Neural progenitor cell (in vitro differentiated cells): ENCODE measurements at regions not wholly inside any gene's neighbourhood (a gene's known extent, or its start where the extent isn't known, plus 50 kb on each side); places are given as distances from the start of the nearest gene placed in this dataset.

Source experiments
- DNase-seq: peaks from one replicate; pipeline ENCODE4 v3.0.0-alpha.2; 2016; ENCODE audit warnings: low spot score
- H2AFZ ChIP-seq: fragments of 200-600 bp; sonication (generic); replicated peaks from 2 replicates; pipeline ENCODE4 v1.6.1; 2016; ENCODE audit warnings: antibody characterized with exemption
- H3F3A ChIP-seq: fragments of 200-600 bp; sonication (generic); 2 replicates; pipeline ENCODE4 v1.6.1; 2016; ENCODE audit warnings: antibody characterized with exemption, low read depth
- H3K27ac ChIP-seq: fragments of 200-600 bp; sonication (generic); 2 replicates; pipeline ENCODE4 v1.5.1; 2016; ENCODE audit warnings: mild to moderate bottlenecking
- H3K27me3 ChIP-seq: fragments of 200-600 bp; sonication (generic); 2 replicates; pipeline ENCODE4 v1.6.1; 2016; ENCODE audit warnings: mild to moderate bottlenecking, moderate library complexity
- H3K36me3 ChIP-seq: fragments of 200-600 bp; sonication (generic); 2 replicates; pipeline ENCODE4 v1.5.1; 2016
- H3K4me1 ChIP-seq: fragments of 200-600 bp; sonication (generic); 2 replicates; pipeline ENCODE4 v1.6.1; 2016; ENCODE audit warnings: mixed run types
- H3K4me2 ChIP-seq: fragments of 200-600 bp; sonication (generic); 2 replicates; pipeline ENCODE4 v1.6.1; 2016
- H3K4me3 ChIP-seq: fragments of 200-600 bp; sonication (generic); 2 replicates; pipeline ENCODE4 v1.5.1; 2016
- H3K79me2 ChIP-seq: fragments of 200-600 bp; sonication (generic); 2 replicates; pipeline ENCODE4 v1.6.1; 2016; ENCODE audit warnings: low read depth
- H3K9ac ChIP-seq: fragments of 200-600 bp; sonication (generic); 2 replicates; pipeline ENCODE4 v1.6.1; 2016
- H3K9me3 ChIP-seq: fragments of 200-600 bp; sonication (generic); 2 replicates; pipeline ENCODE4 v1.5.1; 2016; ENCODE audit warnings: low read depth
- H4K20me1 ChIP-seq: fragments of 200-600 bp; sonication (generic); 2 replicates; pipeline ENCODE4 v1.6.1; 2016; ENCODE audit warnings: low read depth
- H3K27ac Mint-ChIP-seq: 3 replicates; pipeline ENCODE4 v1.8.0; 2021; ENCODE audit warnings: mixed read lengths
- H3K27me3 Mint-ChIP-seq: 2 replicates; pipeline ENCODE4 v1.8.0; 2022; ENCODE audit warnings: low read depth, mild to moderate bottlenecking, inconsistent platforms, moderate library complexity, mixed read lengths; ENCODE audit not compliant: insufficient read depth
- H3K36me3 Mint-ChIP-seq: 3 replicates; pipeline ENCODE4 v1.8.0; 2021; ENCODE audit warnings: mixed read lengths
- H3K4me1 Mint-ChIP-seq: 3 replicates; pipeline ENCODE4 v1.8.0; 2021; ENCODE audit warnings: mixed read lengths
- H3K4me3 Mint-ChIP-seq: 3 replicates; pipeline ENCODE4 v1.8.0; 2021; ENCODE audit warnings: mild to moderate bottlenecking, moderate library complexity, mixed read lengths
- H3K9me3 Mint-ChIP-seq: 3 replicates; pipeline ENCODE4 v1.8.0; 2020; ENCODE audit warnings: mixed read lengths
- EZH2 ChIP-seq: fragments of 200-600 bp; sonication (generic); IDR thresholded peaks from 2 replicates; pipeline ENCODE4 v1.6.1; 2017; ENCODE audit warnings: antibody characterized with exemption, mild to moderate bottlenecking, moderate library complexity
- EZH2phosphoT487 ChIP-seq: fragments of 200-600 bp; sonication (generic); IDR thresholded peaks from 2 replicates; pipeline ENCODE4 v1.6.1; 2017; ENCODE audit warnings: antibody characterized with exemption
- TF ChIP-seq, protein P1 (sequence below): fragments of 200-600 bp; sonication (generic); IDR thresholded peaks from 2 replicates; pipeline ENCODE4 v1.5.1; 2017; ENCODE audit warnings: antibody characterized with exemption, mild to moderate bottlenecking

DNA sequence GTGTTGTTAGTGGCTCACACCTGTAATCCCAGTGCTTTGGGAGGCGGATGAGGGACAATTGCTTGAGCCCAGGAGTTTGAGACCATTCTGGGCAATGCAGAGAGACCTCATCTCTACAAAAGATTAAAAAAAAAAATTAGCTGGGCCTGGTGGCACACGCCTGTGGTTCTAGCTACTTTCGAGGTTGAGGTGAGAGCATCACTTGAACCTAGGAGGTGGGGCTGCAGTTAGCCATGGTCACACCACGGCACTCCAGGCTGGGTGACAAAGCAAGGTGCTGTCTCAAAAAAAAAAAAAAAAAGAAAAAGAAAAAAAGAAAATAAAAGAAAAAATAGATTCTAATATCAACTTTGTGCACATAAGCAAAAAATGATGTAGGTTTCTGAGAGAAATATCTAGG, 1492.5 kb upstream of the TMEFF2 start:
- no peak overlapping the region for H3K4me3 ChIP-seq

DNA sequence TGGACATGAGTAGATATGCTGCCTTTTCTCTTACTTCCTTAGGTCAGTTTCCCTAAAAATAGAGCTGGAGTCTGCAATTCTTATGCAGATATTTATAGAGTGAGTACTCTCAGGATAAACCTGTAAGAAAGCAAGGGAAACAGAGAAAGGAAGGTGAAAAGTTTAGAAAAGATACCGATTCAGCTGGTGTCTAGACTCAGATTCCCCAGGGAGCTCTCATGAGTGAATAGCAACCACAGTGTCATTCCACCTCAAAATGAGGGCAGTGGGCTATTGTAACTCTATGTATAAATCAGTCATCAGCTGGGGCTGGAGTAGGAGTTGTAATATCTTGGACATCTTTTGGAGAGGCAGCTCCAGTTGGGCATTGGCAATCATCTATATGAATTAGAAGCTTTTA, 1485.1 kb upstream of the TMEFF2 start:
- TF ChIP-seq, protein P1, sequence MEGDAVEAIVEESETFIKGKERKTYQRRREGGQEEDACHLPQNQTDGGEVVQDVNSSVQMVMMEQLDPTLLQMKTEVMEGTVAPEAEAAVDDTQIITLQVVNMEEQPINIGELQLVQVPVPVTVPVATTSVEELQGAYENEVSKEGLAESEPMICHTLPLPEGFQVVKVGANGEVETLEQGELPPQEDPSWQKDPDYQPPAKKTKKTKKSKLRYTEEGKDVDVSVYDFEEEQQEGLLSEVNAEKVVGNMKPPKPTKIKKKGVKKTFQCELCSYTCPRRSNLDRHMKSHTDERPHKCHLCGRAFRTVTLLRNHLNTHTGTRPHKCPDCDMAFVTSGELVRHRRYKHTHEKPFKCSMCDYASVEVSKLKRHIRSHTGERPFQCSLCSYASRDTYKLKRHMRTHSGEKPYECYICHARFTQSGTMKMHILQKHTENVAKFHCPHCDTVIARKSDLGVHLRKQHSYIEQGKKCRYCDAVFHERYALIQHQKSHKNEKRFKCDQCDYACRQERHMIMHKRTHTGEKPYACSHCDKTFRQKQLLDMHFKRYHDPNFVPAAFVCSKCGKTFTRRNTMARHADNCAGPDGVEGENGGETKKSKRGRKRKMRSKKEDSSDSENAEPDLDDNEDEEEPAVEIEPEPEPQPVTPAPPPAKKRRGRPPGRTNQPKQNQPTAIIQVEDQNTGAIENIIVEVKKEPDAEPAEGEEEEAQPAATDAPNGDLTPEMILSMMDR: no peak
- Histone ChIP-seq H3K27ac (no peak overlapping the region), H3K4me1 (peaks cover 10% of the 10 kb centered on the region), H3K27me3 (no peaks in the 10 kb centered on the region), H4K20me1 (no peaks in the 10 kb centered on the region), H3K36me3 (no peaks in the 10 kb centered on the region), H3F3A (no peaks in the 10 kb centered on the region), H3K9ac (no peak overlapping the region), H3K4me2 (no peak overlapping the region), H3K9me3 (no peaks in the 10 kb centered on the region), H3K79me2 (no peaks in the 10 kb centered on the region), H3K4me3 (no peak overlapping the region), H2AFZ (no peak overlapping the region)
- H3K4me3 Mint-ChIP-seq: no peak overlapping the region
- no peak overlapping the region for H3K27ac Mint-ChIP-seq
- H3K9me3 Mint-ChIP-seq: peaks cover 4% of the 10 kb centered on the region
- H3K27me3 Mint-ChIP-seq: no peaks in the 10 kb centered on the region
- H3K4me1 Mint-ChIP-seq: peaks cover 16% of the 10 kb centered on the region
- no peaks in the 10 kb centered on the region for H3K36me3 Mint-ChIP-seq
- DNase-seq: no peak

More for the DNA sequence above, 1492.5 kb upstream of the TMEFF2 start:
- Histone ChIP-seq H3K4me2 (no peak overlapping the region), H3K9ac (no peak overlapping the region), H2AFZ (no peak overlapping the region), H3K27ac (no peak overlapping the region), H3K36me3 (no peaks in the 10 kb centered on the region), H4K20me1 (no peaks in the 10 kb centered on the region), H3K4me1 (peaks cover 15% of the 10 kb centered on the region), H3F3A (no peaks in the 10 kb centered on the region), H3K27me3 (no peaks in the 10 kb centered on the region), H3K9me3 (no peaks in the 10 kb centered on the region), H3K79me2 (no peaks in the 10 kb centered on the region)
- H3K9me3 Mint-ChIP-seq: no peaks in the 10 kb centered on the region
- no peak overlapping the region for H3K4me3 Mint-ChIP-seq
- no peaks in the 10 kb centered on the region for H3K36me3 Mint-ChIP-seq
- TF ChIP-seq, protein P1: no peak
- no peak for TF ChIP-seq EZH2
- no peak for TF ChIP-seq EZH2phosphoT487
- peaks cover 18% of the 10 kb centered on the region for H3K4me1 Mint-ChIP-seq
- DNase-seq: no peak
- no peak overlapping the region for H3K27ac Mint-ChIP-seq
- H3K27me3 Mint-ChIP-seq: no peaks in the 10 kb centered on the region

DNA sequence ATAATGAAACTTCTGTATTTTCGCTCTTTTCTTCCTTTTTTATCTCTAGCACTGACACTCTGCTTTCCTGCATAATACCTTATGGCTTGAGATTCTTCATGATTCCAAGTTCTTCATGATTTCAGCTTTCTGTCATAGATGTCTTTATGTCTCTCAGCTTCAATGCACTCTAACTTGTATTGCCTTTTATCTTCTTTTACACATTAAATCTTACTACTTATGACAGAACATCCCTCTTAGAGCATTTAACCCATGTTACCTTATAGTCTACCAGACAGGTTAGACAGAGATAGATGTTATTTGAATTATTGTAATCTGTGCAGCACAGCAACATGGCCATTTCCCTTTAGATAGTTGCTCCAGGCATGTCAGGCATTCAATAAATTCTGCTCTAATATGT, 1475.7 kb upstream of the TMEFF2 start:
- Histone ChIP-seq H2AFZ (no peak overlapping the region), H3K9me3 (no peaks in the 10 kb centered on the region), H3K4me2 (no peak overlapping the region), H3F3A (no peaks in the 10 kb centered on the region), H3K9ac (no peak overlapping the region), H3K27ac (no peak overlapping the region), H3K4me1 (no peaks in the 10 kb centered on the region), H3K36me3 (no peaks in the 10 kb centered on the region), H3K4me3 (no peak overlapping the region), H3K27me3 (no peaks in the 10 kb centered on the region), H4K20me1 (no peaks in the 10 kb centered on the region), H3K79me2 (no peaks in the 10 kb centered on the region)
- no peak for DNase-seq
- Mint-ChIP-seq H3K9me3 (no peaks in the 10 kb centered on the region), H3K36me3 (no peaks in the 10 kb centered on the region), H3K27me3 (no peaks in the 10 kb centered on the region), H3K4me3 (no peak overlapping the region), H3K4me1 (no peaks in the 10 kb centered on the region), H3K27ac (no peak overlapping the region)
- no peak for TF ChIP-seq EZH2phosphoT487
- no peak for TF ChIP-seq EZH2

DNA sequence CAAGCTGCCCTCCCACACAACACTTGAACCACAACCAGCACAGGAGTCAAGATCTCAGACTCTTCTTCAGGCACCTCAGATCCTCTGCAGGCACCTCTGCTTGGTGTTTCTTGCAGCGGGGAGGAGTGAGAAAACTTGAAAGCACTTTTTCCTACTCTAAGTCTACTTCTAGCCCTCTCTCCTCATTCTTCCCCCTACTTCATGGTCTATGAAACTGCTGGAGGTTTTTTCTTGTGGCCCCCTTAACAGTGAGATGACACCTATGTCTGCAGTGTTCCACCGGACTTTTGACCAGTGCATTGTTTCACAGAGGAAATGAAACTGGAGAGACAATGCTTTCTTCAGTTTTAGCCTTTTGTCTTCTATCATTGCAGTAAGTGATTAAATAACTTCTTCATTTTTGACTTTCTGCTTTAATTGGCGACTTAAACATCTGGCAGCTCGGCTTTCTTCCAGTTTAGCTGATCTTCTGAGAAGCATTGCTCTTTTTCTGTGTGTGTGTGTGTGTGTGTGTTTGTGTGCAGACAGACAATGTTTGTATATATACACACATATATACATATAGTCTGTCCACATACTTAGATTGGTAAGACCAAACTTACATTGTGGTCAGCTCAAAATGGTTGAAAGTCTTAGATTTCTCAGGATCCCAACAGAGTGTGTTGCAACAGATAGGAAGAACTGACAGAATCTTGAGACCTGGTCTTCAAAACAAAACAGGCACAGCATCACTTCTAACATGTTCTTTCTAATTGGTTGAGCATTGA, 1474.0 kb upstream of the TMEFF2 start:
- H2AFZ ChIP-seq: no peak overlapping the region
- TF ChIP-seq EZH2: no peak
- TF ChIP-seq, protein P1: no peak
- no peak for TF ChIP-seq EZH2phosphoT487

More for the DNA sequence above, 1474.0 kb upstream of the TMEFF2 start:
- no peaks in the 10 kb centered on the region for H3K4me1 ChIP-seq
- no peaks in the 10 kb centered on the region for H3K9me3 Mint-ChIP-seq
- no peaks in the 10 kb centered on the region for H3K4me1 Mint-ChIP-seq
- H3K36me3 ChIP-seq: no peaks in the 10 kb centered on the region
- H3K27me3 Mint-ChIP-seq: no peaks in the 10 kb centered on the region
- H3K4me3 ChIP-seq: no peak overlapping the region
- no peak overlapping the region for H3K4me3 Mint-ChIP-seq
- no peak overlapping the region for H3K4me2 ChIP-seq
- no peak for DNase-seq
- H4K20me1 ChIP-seq: no peaks in the 10 kb centered on the region
- H3K9me3 ChIP-seq: no peaks in the 10 kb centered on the region
- H3K9ac ChIP-seq: no peak overlapping the region
- H3K27ac Mint-ChIP-seq: no peak overlapping the region
- no peak overlapping the region for H3K27ac ChIP-seq
- H3K27me3 ChIP-seq: no peaks in the 10 kb centered on the region
- H3K79me2 ChIP-seq: no peaks in the 10 kb centered on the region
- no peaks in the 10 kb centered on the region for H3F3A ChIP-seq
- H3K36me3 Mint-ChIP-seq: no peaks in the 10 kb centered on the region
